IMR-90 (cell line): ENCODE measurements at regions not wholly inside any gene's neighbourhood (a gene's known extent, or its start where the extent isn't known, plus 50 kb on each side); places are given as distances from the start of the nearest gene placed in this dataset.

ENCODE experiments used
- ATAC-seq: fragments of 200-7000 bp; cut with Tn5 transposase; 2 replicates; pipeline ENCODE4 v1.9.1; 2020; ENCODE audit warnings: low read depth, mild to moderate bottlenecking, moderate library complexity
- BruUV-seq: library from RNA; stranded (reverse); fragments of 400-500 nt; replicated peaks from 2 replicates; lab custom pipeline; 2021; lab: Mats Ljungman, UMichigan
- CTCF ChIA-PET: fragments of 300-600 bp; formaldehyde crosslinking; extraction: SDS; loops from one replicate; lab custom pipeline; 2021; ENCODE audit warnings: antibody characterized with exemption; lab: Yijun Ruan, JAX
- POLR2A ChIA-PET: fragments of 300-600 bp; sonication (Branson Sonifier 250); formaldehyde crosslinking; loops from one replicate; lab custom pipeline; 2022; ENCODE audit warnings: antibody characterized with exemption; ENCODE audit not compliant: unreplicated experiment; lab: Charles Lee
- DNase-seq: peaks from one replicate; pipeline ENCODE4 v3.0.0; 2013
- H2AFZ ChIP-seq: replicated peaks from 2 replicates; pipeline ENCODE3; 2013; ENCODE audit warnings: low read length, mild to moderate bottlenecking; ENCODE audit not compliant: poor library complexity
- H2AK5ac ChIP-seq: 2 replicates; pipeline ENCODE4 v1.6.1; 2013; ENCODE audit warnings: low read depth, low read length, inconsistent platforms
- H2AK9ac ChIP-seq: replicated peaks from 2 replicates; pipeline ENCODE3; 2013; ENCODE audit warnings: mild to moderate bottlenecking, low read depth, low read length, moderate library complexity; ENCODE audit not compliant: poor library complexity
- H2BK120ac ChIP-seq: 2 replicates; pipeline ENCODE4 v1.6.1; 2013; ENCODE audit warnings: low read depth, low read length, inconsistent platforms
- H2BK15ac ChIP-seq: 3 replicates; pipeline ENCODE4 v1.6.1; 2013; ENCODE audit warnings: low read depth, low read length, inconsistent platforms
- H2BK20ac ChIP-seq: 2 replicates; pipeline ENCODE4 v1.6.1; 2013; ENCODE audit warnings: low read depth, mild to moderate bottlenecking, inconsistent platforms, low read length, moderate library complexity
- H2BK5ac ChIP-seq: 2 replicates; pipeline ENCODE4 v1.6.1; 2013; ENCODE audit warnings: mild to moderate bottlenecking, low read depth, low read length, inconsistent platforms; ENCODE audit not compliant: poor library complexity, severe bottlenecking
- H3K14ac ChIP-seq: replicated peaks from 2 replicates; pipeline ENCODE4 v1.6.1; 2013; ENCODE audit warnings: low read depth, low read length, inconsistent platforms
- H3K18ac ChIP-seq: 2 replicates; pipeline ENCODE4 v1.6.1; 2013; ENCODE audit warnings: low read depth, low read length, control low read depth
- H3K23ac ChIP-seq: 2 replicates; pipeline ENCODE4 v1.6.1; 2013; ENCODE audit warnings: low read depth, low read length, inconsistent platforms
- H3K27ac ChIP-seq: 2 replicates; pipeline ENCODE4 v1.5.1; 2013; ENCODE audit warnings: mild to moderate bottlenecking, control low read depth, low read length; ENCODE audit not compliant: insufficient read depth
- H3K27me3 ChIP-seq: 2 replicates; pipeline ENCODE4 v1.6.1; 2013; ENCODE audit warnings: low read length; ENCODE audit not compliant: control insufficient read depth, insufficient read depth
- H3K36me3 ChIP-seq: 2 replicates; pipeline ENCODE4 v1.6.1; 2013; ENCODE audit warnings: low read length, mixed read lengths; ENCODE audit not compliant: control insufficient read depth, insufficient read depth
- H3K4ac ChIP-seq: 2 replicates; pipeline ENCODE4 v1.6.1; 2013; ENCODE audit warnings: low read depth, low read length, inconsistent platforms
- H3K4me1 ChIP-seq: 2 replicates; pipeline ENCODE4 v1.6.1; 2013; ENCODE audit warnings: low read length, mixed read lengths; ENCODE audit not compliant: control insufficient read depth, insufficient read depth
- H3K4me2 ChIP-seq: 2 replicates; pipeline ENCODE4 v1.6.1; 2013; ENCODE audit warnings: low read depth, mild to moderate bottlenecking, control low read depth, low read length, moderate library complexity
- H3K4me3 ChIP-seq: 2 replicates; pipeline ENCODE4 v1.5.1; 2013; ENCODE audit warnings: low read depth, mild to moderate bottlenecking, control low read depth, low read length, moderate library complexity; ENCODE audit not compliant: insufficient read depth
- H3K56ac ChIP-seq: 2 replicates; pipeline ENCODE4 v1.6.1; 2013; ENCODE audit warnings: low read length, inconsistent platforms; ENCODE audit not compliant: insufficient read depth; ENCODE audit errors: extremely low read depth
- H3K79me1 ChIP-seq, 2 experiments: 2 replicates each; pipeline ENCODE4 v1.6.1; 2013; ENCODE audit warnings: low read length in 2 of 2, inconsistent platforms in 1 of 2, low read depth in 1 of 2
- H3K9ac ChIP-seq: 2 replicates; pipeline ENCODE4 v1.6.1; 2013; ENCODE audit warnings: low read depth, low read length, control low read depth
- H3K9me1 ChIP-seq: 2 replicates; pipeline ENCODE4 v1.6.1; 2013; ENCODE audit warnings: low read length, inconsistent platforms; ENCODE audit not compliant: insufficient read depth
- H3K9me3 ChIP-seq: 2 replicates; pipeline ENCODE4 v1.6.1; 2013; ENCODE audit warnings: low read length; ENCODE audit not compliant: control insufficient read depth, insufficient read depth
- H4K20me1 ChIP-seq: 2 replicates; pipeline ENCODE4 v1.6.1; 2013; ENCODE audit warnings: low read length, inconsistent platforms; ENCODE audit not compliant: insufficient read depth
- H4K5ac ChIP-seq: 2 replicates; pipeline ENCODE4 v1.6.1; 2013; ENCODE audit warnings: mild to moderate bottlenecking, low read depth, low read length, control low read depth
- H4K8ac ChIP-seq, 2 experiments: 2 replicates each; pipeline ENCODE4 v1.6.1; 2013; ENCODE audit warnings: low read depth in 2 of 2, low read length in 2 of 2, control low read depth in 1 of 2, inconsistent platforms in 1 of 2
- H4K91ac ChIP-seq: 2 replicates; pipeline ENCODE4 v1.6.1; 2013; ENCODE audit warnings: low read depth, low read length, inconsistent platforms; ENCODE audit not compliant: insufficient read depth
- BHLHE40 ChIP-seq: fragments of 150-350 bp; IDR thresholded peaks from 2 replicates; pipeline ENCODE4 v1.6.1; 2016; ENCODE audit warnings: mild to moderate bottlenecking, low read depth, low read length
- CEBPB ChIP-seq: IDR thresholded peaks from 2 replicates; pipeline ENCODE4 v1.6.1; 2012; ENCODE audit warnings: low read depth, low read length, improper control_type of control experiment
- CHD1 ChIP-seq: IDR thresholded peaks from 2 replicates; pipeline ENCODE4 v1.6.1; 2012; ENCODE audit warnings: low read depth, low read length, improper control_type of control experiment
- CTCF ChIP-seq: conservative IDR thresholded peaks from 2 replicates; pipeline ENCODE4 v1.5.1; 2012; ENCODE audit warnings: mild to moderate bottlenecking, low read depth, low read length, improper control_type of control experiment
- MAFK ChIP-seq: IDR thresholded peaks from 2 replicates; pipeline ENCODE4 v1.6.1; 2012; ENCODE audit warnings: low read depth, low read length, improper control_type of control experiment
- MAZ ChIP-seq: IDR thresholded peaks from 2 replicates; pipeline ENCODE4 v1.6.1; 2012; ENCODE audit warnings: low read depth, mild to moderate bottlenecking, low read length, improper control_type of control experiment, moderate library complexity, borderline replicate concordance
- NFE2L2 ChIP-seq: fragments of 150-350 bp; IDR thresholded peaks from 2 replicates; pipeline ENCODE4 v1.6.1; 2016; ENCODE audit warnings: low read depth, mild to moderate bottlenecking, low read length
- POLR2A ChIP-seq: IDR thresholded peaks from 2 replicates; pipeline ENCODE4 v1.6.1; 2012; ENCODE audit warnings: mild to moderate bottlenecking, low read depth, low read length
- RAD21 ChIP-seq: IDR thresholded peaks from 2 replicates; pipeline ENCODE4 v1.6.1; 2012; ENCODE audit warnings: low read length, improper control_type of control experiment
- RCOR1 ChIP-seq: IDR thresholded peaks from 2 replicates; pipeline ENCODE4 v1.6.1; 2012; ENCODE audit warnings: mild to moderate bottlenecking, low read length, improper control_type of control experiment; ENCODE audit not compliant: insufficient replicate concordance
- RFX5 ChIP-seq: IDR thresholded peaks from 2 replicates; pipeline ENCODE4 v1.8.0; 2012; ENCODE audit warnings: low read depth, mild to moderate bottlenecking, low read length, moderate library complexity
- SMC3 ChIP-seq: fragments of 150-350 bp; IDR thresholded peaks from 2 replicates; pipeline ENCODE4 v1.6.1; 2016; ENCODE audit warnings: low read depth, mild to moderate bottlenecking, antibody characterized with exemption, low read length, moderate library complexity
- WGBS, 2 experiments: methylation state at CpG; one replicate each; pipeline versions ENCODE4 v1.1.5 to v1.1.7; 2013; ENCODE audit warnings: missing lambda C conversion rate in 2 of 2; ENCODE audit not compliant: insufficient read length in 1 of 2; ENCODE audit errors: extremely low coverage in 2 of 2; 5-methylcytosine and 5-hydroxymethylcytosine counted together
- dilution Hi-C: fragments of 300-500 bp; cut with HindIII; formaldehyde crosslinking; loops from one replicate; pipeline ENCODE4 v1.14.3; 2018; ENCODE audit warnings: low sequenced_read_pairs; ENCODE audit not compliant: unreplicated experiment
- in situ Hi-C: fragments of 300-500 bp; cut with MboI; formaldehyde crosslinking; loops from 3 replicates; pipeline ENCODE4 v1.14.3; 2019; ENCODE audit warnings: low sequenced_read_pairs, inconsistent platforms, mixed read lengths
- intact Hi-C: fragments of 100-400 bp; cut with micrococcal nuclease; formaldehyde crosslinking; loops from 2 replicates; pipeline ENCODE4 v1.10.0; 2022
- TF ChIP-seq, protein P1 (sequence below): fragments of 150-350 bp; IDR thresholded peaks from 2 replicates; pipeline ENCODE4 v1.6.1; 2016; ENCODE audit warnings: low read depth, mild to moderate bottlenecking, low read length, moderate library complexity, borderline replicate concordance

- H3K4ac ChIP-seq: no peak overlapping the region
- H3K4me3 ChIP-seq: no peak overlapping the region
- no peak for ATAC-seq
- no peak overlapping the region for H3K23ac ChIP-seq
- POLR2A ChIA-PET: no interaction called here
- no peak overlapping the region for H3K14ac ChIP-seq
- 0 out of 2 replicates have a peak overlapping the region, but pooled peaks have one; percentile 14 for H2AK5ac ChIP-seq
- no peaks in the 10 kb centered on the region for H3K27me3 ChIP-seq
- no peak overlapping the region for H4K91ac ChIP-seq
- intact Hi-C loops (loop anchor here (10.0 kb wide), 1 partner anchor 216 kb away; the partner anchor contains the start of gene PRICKLE1), dilution Hi-C loops (no loop called here), in situ Hi-C loops (no loop called here)
- no peak overlapping the region for H2BK5ac ChIP-seq
- H3K27ac ChIP-seq: no peak overlapping the region
- H3K9me3 ChIP-seq: no peaks in the 10 kb centered on the region
- no peaks in the 10 kb centered on the region for H4K20me1 ChIP-seq
- no peak overlapping the region for H3K18ac ChIP-seq
- no peak for DNase-seq
- no peak overlapping the region for H2AK9ac ChIP-seq
- H3K4me1 ChIP-seq: peaks cover 13% of the 10 kb centered on the region
- no peak overlapping the region for H3K4me2 ChIP-seq
- no peak overlapping the region for H3K9ac ChIP-seq
- TF ChIP-seq RFX5 (no peak), POLR2A (no peak), NFE2L2 (no peak), CEBPB (no peak), BHLHE40 (no peak), MAZ (no peak), RCOR1 (no peak), CHD1 (no peak), CTCF (no peak), MAFK (no peak), SMC3 (no peak), RAD21 (no peak)
- TF ChIP-seq, protein P1, sequence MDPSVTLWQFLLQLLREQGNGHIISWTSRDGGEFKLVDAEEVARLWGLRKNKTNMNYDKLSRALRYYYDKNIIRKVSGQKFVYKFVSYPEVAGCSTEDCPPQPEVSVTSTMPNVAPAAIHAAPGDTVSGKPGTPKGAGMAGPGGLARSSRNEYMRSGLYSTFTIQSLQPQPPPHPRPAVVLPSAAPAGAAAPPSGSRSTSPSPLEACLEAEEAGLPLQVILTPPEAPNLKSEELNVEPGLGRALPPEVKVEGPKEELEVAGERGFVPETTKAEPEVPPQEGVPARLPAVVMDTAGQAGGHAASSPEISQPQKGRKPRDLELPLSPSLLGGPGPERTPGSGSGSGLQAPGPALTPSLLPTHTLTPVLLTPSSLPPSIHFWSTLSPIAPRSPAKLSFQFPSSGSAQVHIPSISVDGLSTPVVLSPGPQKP: no peak
- no peak overlapping the region for H3K56ac ChIP-seq
- CTCF ChIA-PET: no interaction called here
- H4K5ac ChIP-seq: no peak overlapping the region
- peak overlapping the region; percentile 71 for H2BK20ac ChIP-seq
- H3K9me1 ChIP-seq: peaks cover 4% of the 10 kb centered on the region; the same call in 1 of the 2 replicates
- no TSS peak for BruUV-seq
- H4K8ac ChIP-seq: no peak overlapping the region
- H2BK15ac ChIP-seq: no peak overlapping the region
- no peak overlapping the region for H2AFZ ChIP-seq
- H3K79me1 ChIP-seq: no peaks in the 10 kb centered on the region
- no CpG with 5 or more reads among the region's 2 CpGs for WGBS, 2 experiments
- H3K36me3 ChIP-seq: no peaks in the 10 kb centered on the region
- no peak overlapping the region for H2BK120ac ChIP-seq
Measured at GRCh38 chr12:42801271-42801670, 211.7 kb upstream of the PRICKLE1 start.
